ENCODE measurements at regions not wholly inside any gene's neighbourhood (a gene's known extent, or its start where the extent isn't known, plus 50 kb on each side); places are given as distances from the start of the nearest gene placed in this dataset.

- ATAC-seq (no peak), DNase-seq (no peak)
- ChIA-PET CTCF (no interaction called here), POLR2A (ENCODE audit: unreplicated experiment) (no interaction called here)
- Histone ChIP-seq H3K27me3 (ENCODE audit: low read length) (peaks cover 21% of the 10 kb centered on the region; the same call in 1 of the 2 replicates), H3F3A (ENCODE audit: low read length, unreplicated experiment) (no peaks in the 10 kb centered on the region), H3K36me3 (ENCODE audit: low read depth, low read length) (no peaks in the 10 kb centered on the region), H3K4me1 (ENCODE audit: insufficient read depth, low read length) (no peaks in the 10 kb centered on the region), H3K9ac (ENCODE audit: low read length) (no peak overlapping the region), H3K79me2 (ENCODE audit: low read length) (no peaks in the 10 kb centered on the region), H2AFZ (ENCODE audit: low read length) (no peak overlapping the region), H3K4me3 (ENCODE audit: low read length) (no peak overlapping the region), H3K4me2 (ENCODE audit: low read length) (no peak overlapping the region), H3K9me3 (ENCODE audit: low read length) (no peaks in the 10 kb centered on the region), H3K27ac (ENCODE audit: low read length) (no peak overlapping the region), H3K9me2 (replicated peaks; ENCODE audit: low read length) (no peaks in the 10 kb centered on the region), H4K20me1 (ENCODE audit: low read length) (no peaks in the 10 kb centered on the region)
- TF ChIP-seq EZH2phosphoT487 (IDR thresholded peaks at IDR 0.05; ENCODE audit: borderline replicate concordance, low read length) (no peak), EZH2 (IDR thresholded peaks at IDR 0.05; ENCODE audit: low read length, unreplicated experiment) (no peak), CTCF (conservative IDR thresholded peaks at IDR 0.05; ENCODE audit: low read depth, low read length) (no peak)
- intact Hi-C loops (cut with micrococcal nuclease) = no loop called here
- BruUV-seq (replicated peaks) = no TSS peak
These were observed 155.1 kb upstream of the MKI67 start for GRCh38 chr10:128281343-128281742.

- intact Hi-C loops (cut with micrococcal nuclease) = no loop called here
- Histone ChIP-seq H4K20me1 (ENCODE audit: low read length) (no peaks in the 10 kb centered on the region), H3K9ac (ENCODE audit: low read length) (no peak overlapping the region), H3K27ac (ENCODE audit: low read length) (no peak overlapping the region), H3K79me2 (ENCODE audit: low read length) (no peaks in the 10 kb centered on the region), H3K4me2 (ENCODE audit: low read length) (no peak overlapping the region), H3K4me1 (ENCODE audit: insufficient read depth, low read length) (no peaks in the 10 kb centered on the region), H2AFZ (ENCODE audit: low read length) (no peak overlapping the region), H3K9me2 (replicated peaks; ENCODE audit: low read length) (no peaks in the 10 kb centered on the region), H3F3A (ENCODE audit: low read length, unreplicated experiment) (no peaks in the 10 kb centered on the region), H3K36me3 (ENCODE audit: low read depth, low read length) (no peaks in the 10 kb centered on the region), H3K4me3 (ENCODE audit: low read length) (no peak overlapping the region), H3K9me3 (ENCODE audit: low read length) (no peaks in the 10 kb centered on the region), H3K27me3 (ENCODE audit: low read length) (peaks cover 18% of the 10 kb centered on the region; the same call in 1 of the 2 replicates)
- CTCF ChIA-PET = no interaction called here
- POLR2A ChIA-PET (ENCODE audit: unreplicated experiment) = no interaction called here
- BruUV-seq (replicated peaks) = no TSS peak
- TF ChIP-seq CTCF (conservative IDR thresholded peaks at IDR 0.05; ENCODE audit: low read depth, low read length) (no peak), EZH2phosphoT487 (IDR thresholded peaks at IDR 0.05; ENCODE audit: borderline replicate concordance, low read length) (no peak), EZH2 (IDR thresholded peaks at IDR 0.05; ENCODE audit: low read length, unreplicated experiment) (no peak)
- no peak for DNase-seq
- ATAC-seq = no peak
These were observed 155.6 kb upstream of the MKI67 start for GRCh38 chr10:128281861-128282260.

GRCh38 chr10:128286141-128286761 is 160.0 kb upstream of the MKI67 start:
- TF ChIP-seq EZH2 (IDR thresholded peaks at IDR 0.05; ENCODE audit: low read length, unreplicated experiment) = no peak
- TF ChIP-seq EZH2phosphoT487 (IDR thresholded peaks at IDR 0.05; ENCODE audit: borderline replicate concordance, low read length) = no peak
- TF ChIP-seq CTCF (conservative IDR thresholded peaks at IDR 0.05; ENCODE audit: low read depth, low read length) = no peak
- Histone ChIP-seq H3K4me3 (ENCODE audit: low read length) (no peak overlapping the region), H3K79me2 (ENCODE audit: low read length) (no peaks in the 10 kb centered on the region), H3K27ac (ENCODE audit: low read length) (no peak overlapping the region), H3K4me1 (ENCODE audit: insufficient read depth, low read length) (no peaks in the 10 kb centered on the region), H3K36me3 (ENCODE audit: low read depth, low read length) (no peaks in the 10 kb centered on the region), H2AFZ (ENCODE audit: low read length) (no peak overlapping the region), H3F3A (ENCODE audit: low read length, unreplicated experiment) (no peaks in the 10 kb centered on the region), H3K9ac (ENCODE audit: low read length) (no peak overlapping the region), H3K9me3 (ENCODE audit: low read length) (no peaks in the 10 kb centered on the region), H3K4me2 (ENCODE audit: low read length) (no peak overlapping the region), H3K27me3 (ENCODE audit: low read length) (peaks cover 24% of the 10 kb centered on the region; the same call in 1 of the 2 replicates), H4K20me1 (ENCODE audit: low read length) (no peaks in the 10 kb centered on the region), H3K9me2 (replicated peaks; ENCODE audit: low read length) (no peaks in the 10 kb centered on the region)
- intact Hi-C loops (cut with micrococcal nuclease) = no loop called here
- no TSS peak for BruUV-seq (replicated peaks)
- DNase-seq = no peak
- POLR2A ChIA-PET (ENCODE audit: unreplicated experiment) = no interaction called here
- CTCF ChIA-PET = no interaction called here
- ATAC-seq = no peak

Data from PC-3 (cell line).